ENCODE measurements at regions not wholly inside any gene's neighbourhood (a gene's known extent, or its start where the extent isn't known, plus 50 kb on each side); places are given as distances from the start of the nearest gene placed in this dataset.

GRCh38 chr21:19148056-19148455 is 744.5 kb upstream of the TMPRSS15 start:
- Mint-ChIP-seq H3K27ac (no peak overlapping the region), H3K36me3 (no peaks in the 10 kb centered on the region), H3K4me3 (no peak overlapping the region), H3K27me3 (no peaks in the 10 kb centered on the region), H3K4me1 (ENCODE audit: unreplicated experiment) (no peaks in the 10 kb centered on the region), H3K9me3 (peaks cover 14% of the 10 kb centered on the region)
- no peak for TF ChIP-seq CTCF (conservative IDR thresholded peaks at IDR 0.05)
- no peak for DNase-seq (ENCODE audit: extremely low spot score, unreplicated experiment)

- Mint-ChIP-seq H3K36me3 (no peaks in the 10 kb centered on the region), H3K27ac (no peak overlapping the region), H3K9me3 (no peaks in the 10 kb centered on the region), H3K4me1 (ENCODE audit: unreplicated experiment) (peaks cover 4% of the 10 kb centered on the region), H3K4me3 (no peak overlapping the region), H3K27me3 (peaks cover 3% of the 10 kb centered on the region)
- DNase-seq (ENCODE audit: extremely low spot score, unreplicated experiment) = no peak
- no peak for TF ChIP-seq CTCF (conservative IDR thresholded peaks at IDR 0.05)
Observed at GRCh38 chr21:19171585-19171984, 768.0 kb upstream of the TMPRSS15 start.

GRCh38 chr21:19181604-19182140 is 778.1 kb upstream of the TMPRSS15 start:
- no peak overlapping the region for H3K27ac Mint-ChIP-seq
- no peaks in the 10 kb centered on the region for H3K9me3 Mint-ChIP-seq
- peaks cover 4% of the 10 kb centered on the region for H3K27me3 Mint-ChIP-seq
- no peak for DNase-seq (ENCODE audit: extremely low spot score, unreplicated experiment)
- no peaks in the 10 kb centered on the region for H3K36me3 Mint-ChIP-seq
- no peak for TF ChIP-seq CTCF (conservative IDR thresholded peaks at IDR 0.05)
- H3K4me1 Mint-ChIP-seq (ENCODE audit: unreplicated experiment) = no peaks in the 10 kb centered on the region
- no peak overlapping the region for H3K4me3 Mint-ChIP-seq

- H3K27ac Mint-ChIP-seq = no peak overlapping the region
- no peak for TF ChIP-seq CTCF (conservative IDR thresholded peaks at IDR 0.05)
- no peak for DNase-seq (ENCODE audit: extremely low spot score, unreplicated experiment)
- H3K27me3 Mint-ChIP-seq = no peaks in the 10 kb centered on the region
- no peak overlapping the region for H3K4me3 Mint-ChIP-seq
- H3K36me3 Mint-ChIP-seq = no peaks in the 10 kb centered on the region
- peaks cover 6% of the 10 kb centered on the region for H3K4me1 Mint-ChIP-seq (ENCODE audit: unreplicated experiment)
- no peaks in the 10 kb centered on the region for H3K9me3 Mint-ChIP-seq
Observed at GRCh38 chr21:19197950-19198349, 794.4 kb upstream of the TMPRSS15 start.

GRCh38 chr21:19198801-19199200 is 795.2 kb upstream of the TMPRSS15 start:
- H3K9me3 Mint-ChIP-seq = no peaks in the 10 kb centered on the region
- H3K27me3 Mint-ChIP-seq = no peaks in the 10 kb centered on the region
- H3K4me3 Mint-ChIP-seq = no peak overlapping the region
- DNase-seq (ENCODE audit: extremely low spot score, unreplicated experiment) = no peak
- no peaks in the 10 kb centered on the region for H3K36me3 Mint-ChIP-seq
- H3K27ac Mint-ChIP-seq = no peak overlapping the region
- TF ChIP-seq CTCF (conservative IDR thresholded peaks at IDR 0.05) = no peak
- H3K4me1 Mint-ChIP-seq (ENCODE audit: unreplicated experiment) = peaks cover 6% of the 10 kb centered on the region

GRCh38 chr21:19218163-19218562 is 814.6 kb upstream of the TMPRSS15 start:
- Mint-ChIP-seq H3K4me3 (no peak overlapping the region), H3K4me1 (ENCODE audit: unreplicated experiment) (no peaks in the 10 kb centered on the region), H3K27ac (no peak overlapping the region), H3K27me3 (no peaks in the 10 kb centered on the region), H3K9me3 (no peaks in the 10 kb centered on the region), H3K36me3 (no peaks in the 10 kb centered on the region)
- DNase-seq (ENCODE audit: extremely low spot score, unreplicated experiment) = no peak
- TF ChIP-seq CTCF (conservative IDR thresholded peaks at IDR 0.05) = no peak
